Central memory CD4-positive, alpha-beta T cell (primary cell): ENCODE measurements at regions not wholly inside any gene's neighbourhood (a gene's known extent, or its start where the extent isn't known, plus 50 kb on each side); places are given as distances from the start of the nearest gene placed in this dataset.
"Not testable (repeated sequence)": the region's sequence is repeated elsewhere in the genome, so short reads cannot be mapped to it uniquely, and the experiment has no call there.

Source experiments
- DNase-seq: peaks from one replicate; pipeline ENCODE4 v3.0.0; 2022

DNA sequence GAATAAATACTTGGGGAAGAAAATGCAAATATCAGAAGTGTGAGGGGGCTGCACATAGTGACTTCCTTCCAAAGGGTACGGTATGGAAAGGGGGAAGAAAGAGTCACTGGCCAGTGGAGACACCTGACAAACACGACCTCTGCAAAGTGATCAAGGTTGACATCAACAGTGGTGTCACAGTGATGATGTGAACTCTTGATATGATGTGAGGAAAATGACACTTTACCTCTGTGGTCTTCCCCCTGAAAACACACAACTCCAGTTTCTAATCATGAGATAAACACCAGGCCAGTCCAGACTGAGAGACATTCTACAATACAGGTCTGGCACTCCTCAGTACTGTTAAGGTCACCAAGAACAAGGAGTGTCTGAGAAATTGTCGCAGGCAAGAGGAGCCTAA, 169.7 kb downstream of the BUB3 start:
- no peak for DNase-seq

DNA sequence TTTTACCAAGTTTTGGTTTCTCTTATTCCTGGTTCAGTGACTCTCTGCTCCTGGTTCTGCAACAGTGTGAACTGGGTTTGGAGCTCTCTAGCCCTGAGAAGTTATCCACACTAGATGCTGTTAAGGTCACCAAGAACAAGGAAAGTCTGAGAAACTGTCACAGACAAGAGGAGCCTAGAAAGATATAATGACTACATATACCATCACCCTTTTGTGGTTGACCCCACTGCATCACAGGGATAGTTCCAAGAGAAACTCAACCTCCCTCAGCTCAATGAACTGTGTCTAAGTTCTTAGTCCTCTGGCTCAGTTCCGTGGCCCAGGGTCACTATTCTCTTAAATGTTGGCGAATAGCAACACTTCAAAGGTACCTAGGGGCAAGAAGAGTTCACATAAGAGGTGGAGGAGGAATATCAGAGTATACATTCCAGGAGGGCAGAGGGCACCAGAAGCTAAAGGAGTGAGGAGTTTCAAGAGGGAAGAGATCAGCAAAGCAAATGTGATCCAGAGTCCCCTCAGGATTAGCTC, 171.5 kb downstream of the BUB3 start:
- DNase-seq, result no peak

DNA sequence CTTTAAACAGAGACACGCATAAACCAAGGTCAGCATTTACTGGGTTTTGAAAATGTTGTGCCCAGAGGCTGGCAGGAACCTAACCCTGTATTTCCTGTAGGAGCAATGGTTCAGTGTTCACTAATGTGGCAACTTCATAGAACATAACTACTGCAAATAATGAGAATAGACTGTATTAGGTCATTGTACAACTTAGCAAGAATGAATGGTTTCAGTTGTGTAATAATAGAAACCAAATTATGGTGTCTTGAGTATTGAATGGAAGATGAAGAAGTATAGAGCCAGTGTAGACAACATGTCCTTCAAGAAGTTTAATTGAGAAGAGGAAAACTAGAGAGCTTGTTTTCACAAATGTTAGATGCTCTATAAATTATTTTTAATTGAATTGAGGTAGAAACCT, 172.5 kb downstream of the BUB3 start:
- no peak for DNase-seq

DNA sequence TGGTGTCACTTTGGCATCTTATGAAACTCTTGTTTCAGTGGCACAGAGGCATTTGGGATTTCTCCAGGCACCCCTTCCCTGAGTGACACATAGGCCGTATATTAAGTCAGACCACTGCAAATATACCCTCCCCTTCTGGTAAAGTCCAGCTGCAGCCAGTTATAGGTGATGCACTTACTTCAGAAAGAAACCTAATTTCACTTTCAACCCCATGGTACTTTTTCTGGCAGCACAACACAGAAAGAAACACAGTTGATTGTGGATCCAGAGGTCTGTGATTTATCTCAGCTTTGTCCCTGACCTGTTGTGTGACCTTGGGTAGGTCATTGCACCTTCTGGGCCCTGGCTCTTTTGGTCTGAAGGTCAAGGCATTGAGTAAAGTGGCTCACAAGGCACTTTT, 173.2 kb downstream of the BUB3 start:
- no peak for DNase-seq

DNA sequence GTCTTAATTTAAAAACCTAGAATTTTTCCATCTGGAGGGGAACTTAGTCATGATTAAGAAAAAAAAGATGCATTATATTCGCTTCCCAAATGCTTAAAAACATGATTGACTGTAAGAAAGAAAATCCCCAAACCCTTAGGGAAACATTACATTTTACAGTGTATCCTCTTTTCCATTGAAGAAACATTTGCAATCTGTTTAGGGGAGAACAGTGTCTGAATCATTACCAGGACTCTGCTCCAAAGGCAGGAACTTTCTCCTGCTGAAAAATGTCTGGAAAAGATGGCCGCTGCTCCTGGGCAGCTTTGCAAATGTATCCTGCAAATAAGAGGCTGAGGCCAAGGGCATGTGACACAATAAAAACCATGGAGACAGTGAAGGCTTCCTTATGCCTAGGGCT, 173.7 kb downstream of the BUB3 start:
- no peak for DNase-seq

DNA sequence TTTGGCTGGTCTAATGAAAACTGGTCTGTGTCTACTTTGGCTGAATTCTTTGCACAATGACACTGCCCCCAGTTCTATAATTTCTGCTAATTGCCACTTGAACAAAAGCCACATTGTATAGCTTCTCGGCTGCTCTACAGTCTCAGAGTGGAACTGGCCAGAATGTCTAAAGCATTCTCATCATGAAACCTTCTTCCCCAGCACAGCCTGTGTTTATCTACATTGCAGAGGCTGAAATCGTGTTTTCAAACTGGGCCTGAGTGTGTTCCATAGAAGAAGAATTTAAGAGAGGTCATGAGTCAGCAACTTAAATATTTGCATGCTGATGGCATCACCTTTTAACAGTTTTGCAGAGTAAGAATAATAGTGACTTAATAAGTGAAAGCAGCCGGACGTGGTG, 177.2 kb downstream of the BUB3 start:
- no peak for DNase-seq

DNA sequence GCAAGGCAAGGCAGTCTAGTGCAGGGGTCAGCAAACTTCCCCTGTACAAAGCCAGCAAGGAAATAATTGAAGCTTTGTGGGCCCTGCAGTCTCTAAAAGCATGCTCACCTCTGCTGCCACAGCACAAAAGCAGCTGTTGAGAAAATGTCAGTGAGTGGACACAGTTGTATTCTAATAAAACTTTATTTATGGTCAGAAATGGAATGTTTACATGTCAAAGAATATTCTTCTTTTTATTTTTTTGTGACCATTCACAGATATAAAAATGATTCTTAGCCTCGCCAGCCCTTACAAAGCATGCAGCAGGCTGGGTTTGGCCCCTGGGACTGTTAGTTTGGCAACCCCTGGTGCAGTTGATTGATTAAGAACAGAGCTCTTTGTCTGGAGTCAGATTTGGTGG, 192.4 kb downstream of the BUB3 start:
- DNase-seq, result no peak

DNA sequence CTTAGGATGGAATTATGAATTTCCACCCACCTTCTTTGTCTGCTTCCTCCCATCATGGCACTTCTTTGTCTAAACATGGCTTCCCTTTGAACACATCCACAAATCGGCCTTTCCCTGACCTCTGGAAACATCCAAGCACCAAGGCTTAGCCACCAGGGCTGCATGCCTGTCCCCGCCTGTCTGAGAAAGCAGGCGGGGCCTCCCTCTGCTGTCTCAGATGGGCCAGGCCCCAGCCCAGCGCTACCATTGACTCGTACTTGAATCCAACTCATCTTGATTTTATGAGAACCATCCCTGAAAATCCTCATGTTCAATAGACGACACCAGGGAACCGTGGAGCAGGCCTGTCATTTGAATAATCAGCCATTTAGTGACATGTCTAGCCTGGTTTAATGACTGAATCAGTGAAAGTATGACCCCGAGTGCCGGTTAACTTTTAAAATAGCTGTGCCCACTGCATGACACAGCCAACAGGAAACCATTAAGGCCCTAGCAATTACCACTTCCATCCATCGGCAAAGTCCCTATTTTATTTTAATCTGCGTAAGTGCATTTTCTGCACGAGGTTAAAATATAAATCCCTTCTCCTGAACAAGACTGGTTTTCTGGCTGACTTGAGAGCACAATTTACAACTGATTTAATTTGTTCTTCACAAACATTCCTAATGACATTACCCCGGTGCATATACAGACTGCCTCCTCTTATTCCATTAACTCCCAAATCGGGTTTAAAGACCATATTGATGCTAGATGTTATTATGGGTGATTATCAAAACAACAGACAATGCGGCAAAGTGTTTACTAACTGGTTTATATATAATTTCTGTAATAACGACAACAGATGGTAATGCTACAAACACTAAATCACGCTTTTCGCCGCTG, 194.7 kb downstream of the BUB3 start:
- no peak for DNase-seq

DNA sequence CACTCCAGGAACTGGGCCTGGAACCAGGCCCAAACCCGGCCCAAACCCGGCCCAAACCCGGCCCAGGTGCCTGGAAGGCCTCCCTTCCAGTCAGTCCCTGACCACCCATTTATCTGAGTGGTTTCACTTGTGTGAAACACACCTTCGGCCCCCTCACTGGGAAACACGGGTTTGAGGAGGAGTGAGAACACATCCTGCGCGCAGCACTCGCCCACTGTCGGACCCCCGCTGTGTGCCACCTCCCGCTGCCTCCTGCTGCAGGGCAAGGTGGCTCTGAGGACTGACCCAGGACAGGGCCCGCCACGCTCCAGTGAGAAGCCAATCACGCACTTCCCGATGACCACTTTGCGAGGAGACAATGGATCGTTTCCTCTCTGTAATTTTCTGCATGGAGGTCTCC, 197.5 kb downstream of the BUB3 start:
- no peak for DNase-seq

DNA sequence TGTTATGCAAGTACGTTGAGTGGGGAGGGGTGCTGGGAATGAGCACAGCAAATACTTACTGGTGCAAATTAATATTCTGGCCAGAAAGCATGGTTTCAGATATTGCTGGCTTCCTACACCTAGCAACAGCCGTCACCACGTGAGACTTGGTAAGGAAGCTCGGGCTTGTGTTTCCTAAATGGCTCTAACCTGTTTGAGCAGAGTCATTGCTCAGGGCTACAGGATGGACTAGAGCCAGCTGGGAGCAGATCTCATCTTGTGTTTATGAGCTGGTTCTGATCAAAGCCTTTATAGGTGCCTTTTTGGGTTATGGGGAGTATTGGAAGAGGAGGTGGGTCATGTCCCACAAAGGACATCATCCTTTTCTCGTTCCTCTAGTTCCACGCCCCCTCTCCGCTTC, 200.3 kb downstream of the BUB3 start:
- no peak for DNase-seq

DNA sequence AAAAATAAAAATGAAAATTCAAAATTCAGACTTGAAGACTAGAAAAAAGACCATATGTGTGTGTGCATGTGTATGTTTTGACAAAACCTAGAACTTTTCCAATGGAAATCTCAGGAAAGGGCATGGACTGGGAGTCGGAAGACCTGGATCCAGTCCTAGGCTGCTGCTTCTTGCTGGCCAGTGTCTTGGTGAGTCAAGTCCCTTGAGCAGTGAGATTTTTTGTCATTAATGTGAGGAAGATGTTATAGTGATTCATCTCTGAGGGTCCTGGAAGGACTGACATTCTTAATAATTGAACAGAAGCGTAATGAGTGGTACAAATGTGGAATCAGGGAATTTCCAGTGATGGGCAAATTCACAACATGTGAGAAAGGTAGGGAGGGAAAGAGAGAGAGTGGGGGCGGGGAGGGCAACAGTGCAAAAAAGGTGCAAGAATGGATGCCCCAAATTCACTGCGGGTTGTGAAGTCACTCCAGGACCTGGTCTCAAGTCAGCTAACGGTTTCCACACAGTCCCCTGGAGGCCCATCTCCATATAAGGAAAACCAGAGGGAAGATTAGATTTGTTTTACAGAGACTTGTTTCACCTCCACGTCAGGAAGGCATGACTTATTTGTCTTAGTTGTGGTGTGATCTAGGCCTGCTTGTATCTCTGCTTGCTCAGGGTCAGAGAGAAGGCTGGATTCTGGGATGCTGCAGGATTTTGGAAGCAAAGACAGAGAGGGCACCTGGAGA, 201.7 kb downstream of the BUB3 start:
- DNase-seq, result no peak

DNA sequence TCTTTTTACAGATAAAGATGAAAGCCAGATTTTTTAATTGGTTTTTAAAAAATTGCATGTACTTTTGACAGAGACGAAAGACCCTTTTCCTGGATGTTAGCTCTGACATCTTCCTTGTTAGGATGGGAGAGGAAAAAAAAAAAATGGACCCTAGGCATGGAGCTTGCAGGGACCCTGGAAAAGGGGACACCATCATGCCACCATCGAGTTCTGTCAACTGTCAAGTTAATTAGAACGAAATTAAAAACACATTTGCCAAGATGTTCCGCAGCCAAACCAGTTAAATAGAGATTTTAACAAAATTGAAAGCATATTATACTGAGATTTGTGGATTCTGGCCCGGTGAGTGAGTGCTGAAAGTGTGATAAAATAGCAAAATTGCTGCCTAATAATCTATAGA, 202.6 kb downstream of the BUB3 start:
- DNase-seq, result no peak

DNA sequence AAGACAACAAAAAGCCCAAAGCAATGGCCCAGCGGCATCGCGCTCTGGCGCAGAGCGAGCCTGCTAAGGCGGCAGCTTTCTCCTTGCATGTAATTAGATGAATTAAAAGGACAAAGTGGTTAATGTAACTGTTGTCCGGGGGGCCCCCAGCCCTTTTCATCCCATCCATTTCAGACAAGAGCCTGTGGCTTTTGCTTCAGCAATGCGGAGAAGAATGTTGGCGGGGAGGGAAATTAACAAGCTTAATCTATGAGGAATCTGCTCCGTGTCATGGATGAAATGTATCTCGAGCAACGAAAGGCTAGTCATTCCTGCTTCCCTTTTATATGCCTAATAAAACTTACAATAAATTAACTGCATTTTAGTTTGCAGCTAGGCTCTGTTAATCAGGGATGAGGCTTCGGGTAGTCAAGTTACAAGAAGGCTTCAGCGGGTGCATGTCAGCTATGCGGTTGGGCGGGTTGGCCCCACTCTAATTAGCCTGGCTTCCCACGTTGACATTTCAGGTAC, 203.3 kb downstream of the BUB3 start:
- no peak for DNase-seq

DNA sequence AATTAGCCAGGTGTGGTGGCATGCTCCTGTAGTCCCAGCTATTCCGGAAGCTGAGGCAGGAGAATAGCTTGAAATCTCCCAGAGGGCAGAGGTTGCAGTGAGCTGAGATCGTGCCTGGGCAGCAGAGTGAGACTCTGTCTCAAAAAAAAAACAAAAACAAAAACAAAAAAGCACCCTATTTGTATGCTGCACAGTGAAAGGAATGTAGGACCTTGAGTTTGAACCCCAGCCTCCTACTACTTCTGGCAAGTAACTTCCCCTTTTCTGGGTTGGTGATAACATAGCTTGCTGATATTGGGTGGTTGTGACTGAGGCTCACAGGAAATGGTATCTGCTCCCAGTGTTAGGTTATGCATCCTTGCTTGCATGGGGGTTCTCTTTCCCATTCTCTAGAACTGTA, 205.3 kb downstream of the BUB3 start:
- no peak for DNase-seq

DNA sequence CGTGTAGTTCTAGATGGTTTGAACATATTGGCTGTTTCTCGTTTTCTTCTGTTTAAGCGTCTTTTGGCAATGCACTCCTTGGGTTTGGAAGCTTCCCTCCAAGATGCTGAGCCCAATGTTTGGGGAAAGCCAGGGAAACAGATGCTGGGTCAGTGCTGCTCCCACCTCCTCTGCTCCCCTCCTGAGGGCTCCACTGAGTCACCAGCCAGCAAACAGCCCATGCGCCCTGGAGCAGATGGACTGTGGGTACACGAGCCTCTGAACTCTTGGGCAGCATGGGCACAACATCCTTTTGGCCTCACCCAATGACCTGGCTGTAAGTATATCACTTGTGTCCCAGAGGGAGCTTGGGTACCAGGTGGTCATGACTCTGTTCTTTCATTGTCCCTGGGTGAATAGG, 207.6 kb downstream of the BUB3 start:
- no peak for DNase-seq

DNA sequence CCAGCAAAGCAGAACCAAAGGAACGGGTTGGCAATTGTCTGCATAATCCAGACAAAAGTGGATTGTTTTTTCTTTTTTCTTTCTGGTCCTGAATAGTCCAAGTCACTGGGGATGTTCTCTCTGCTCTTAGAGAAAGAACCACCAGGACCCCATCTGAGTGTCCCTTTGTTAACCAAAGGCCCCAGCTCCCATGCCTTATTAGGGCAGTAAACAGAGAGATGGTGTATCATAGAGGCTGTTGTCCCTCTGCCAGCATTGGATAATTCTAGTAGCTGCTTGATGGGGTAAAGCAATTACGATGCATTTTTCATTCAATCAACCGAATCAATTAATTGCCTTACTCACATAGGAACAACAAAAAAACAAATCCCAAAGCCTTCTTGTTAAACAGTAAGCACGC, 213.0 kb downstream of the BUB3 start:
- no peak for DNase-seq

DNA sequence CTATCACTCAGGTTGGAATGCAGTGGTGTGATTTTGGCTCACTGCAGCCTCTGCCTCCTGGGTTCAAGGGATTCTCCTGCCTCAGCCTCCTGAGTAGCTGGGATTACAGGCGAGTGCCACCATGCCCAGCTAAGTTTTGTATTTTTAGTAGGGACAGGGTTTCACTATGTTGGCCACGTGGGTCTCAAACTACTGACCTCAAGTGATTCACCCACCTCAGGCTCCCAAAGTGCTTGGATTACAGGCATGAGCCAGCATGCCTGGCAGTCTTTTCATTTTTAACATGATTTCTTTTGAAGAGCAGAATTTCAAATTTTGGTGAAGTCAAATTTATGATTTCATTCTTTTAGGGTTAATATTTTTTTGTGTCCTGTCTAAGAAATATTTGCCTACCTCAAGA, 217.4 kb downstream of the BUB3 start:
- not testable (repeated sequence) for DNase-seq

DNA sequence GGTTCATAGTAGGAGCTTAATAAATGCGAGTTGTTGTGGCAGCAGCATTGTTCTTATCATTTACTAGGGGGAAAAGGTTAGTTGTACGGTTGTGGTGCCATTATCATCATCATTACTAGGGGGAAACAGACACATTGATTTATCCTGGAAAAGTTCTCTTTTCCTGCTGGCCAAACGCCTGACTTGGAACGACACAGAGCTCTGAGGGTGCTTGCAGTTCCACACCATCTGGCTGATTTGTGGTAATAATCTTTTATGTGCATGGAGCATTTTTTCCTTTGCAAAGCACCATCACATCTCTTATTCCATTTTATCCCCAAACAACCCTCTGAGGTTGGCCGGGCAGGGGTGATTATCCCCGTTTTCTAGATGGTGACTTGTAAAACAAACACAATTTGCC, 219.4 kb downstream of the BUB3 start:
- DNase-seq, result no peak

DNA sequence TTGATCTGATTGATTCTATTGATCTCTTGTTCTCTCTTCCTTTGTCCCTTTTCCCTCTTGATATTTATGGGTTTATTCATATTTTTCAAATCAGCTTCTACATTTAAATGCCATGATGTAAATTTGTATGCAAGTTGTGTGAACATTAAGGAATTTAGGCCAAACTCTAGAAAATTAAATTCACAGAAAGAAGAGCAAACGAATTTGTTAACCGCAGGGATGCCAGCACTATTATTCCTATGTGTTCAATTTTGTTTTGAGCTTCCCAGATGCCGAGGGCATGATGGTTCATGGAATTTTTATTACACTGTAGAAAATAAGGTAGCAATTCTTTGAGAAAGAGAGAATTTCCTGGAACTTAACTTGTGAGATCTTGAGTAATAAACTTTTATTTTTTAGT, 220.9 kb downstream of the BUB3 start:
- no peak for DNase-seq

DNA sequence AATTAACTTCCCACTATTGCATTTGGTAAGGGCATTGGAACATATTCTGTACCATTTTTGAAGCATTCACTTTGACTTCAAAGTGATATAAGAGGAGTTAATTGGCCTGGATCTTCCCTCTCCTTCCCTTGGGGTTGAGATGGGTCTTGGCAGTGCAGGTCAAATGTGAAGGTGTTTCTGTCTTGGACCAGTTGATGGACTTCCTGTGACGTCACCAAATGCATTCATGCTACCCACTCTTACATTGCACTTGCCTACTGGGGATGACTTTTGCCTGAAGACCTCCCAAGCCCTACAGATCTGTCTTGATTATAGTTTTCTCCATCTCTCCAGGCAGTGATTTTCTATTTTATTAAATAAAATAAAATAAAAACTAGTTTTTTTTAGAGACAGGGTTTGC, 221.5 kb downstream of the BUB3 start:
- no peak for DNase-seq

DNA sequence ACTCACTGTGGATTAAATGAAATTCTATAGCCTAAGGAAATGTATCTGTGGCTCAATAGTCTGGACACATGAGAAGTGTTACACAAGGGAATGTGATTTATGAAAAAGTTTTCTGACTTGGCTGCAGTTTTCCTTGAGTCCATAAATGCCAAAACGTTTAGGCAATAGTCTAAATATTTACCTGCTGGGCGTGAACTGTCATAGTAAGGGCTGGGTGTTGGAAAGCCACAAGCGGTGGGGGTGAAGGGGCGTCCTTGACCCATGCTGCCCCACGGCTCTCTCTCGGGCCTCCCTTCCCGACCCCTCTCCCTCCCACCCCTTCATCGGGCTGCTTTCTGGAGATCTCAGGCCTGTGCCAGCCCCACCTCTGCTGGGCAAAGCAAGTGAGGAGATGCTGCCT, 223.7 kb downstream of the BUB3 start:
- no peak for DNase-seq

DNA sequence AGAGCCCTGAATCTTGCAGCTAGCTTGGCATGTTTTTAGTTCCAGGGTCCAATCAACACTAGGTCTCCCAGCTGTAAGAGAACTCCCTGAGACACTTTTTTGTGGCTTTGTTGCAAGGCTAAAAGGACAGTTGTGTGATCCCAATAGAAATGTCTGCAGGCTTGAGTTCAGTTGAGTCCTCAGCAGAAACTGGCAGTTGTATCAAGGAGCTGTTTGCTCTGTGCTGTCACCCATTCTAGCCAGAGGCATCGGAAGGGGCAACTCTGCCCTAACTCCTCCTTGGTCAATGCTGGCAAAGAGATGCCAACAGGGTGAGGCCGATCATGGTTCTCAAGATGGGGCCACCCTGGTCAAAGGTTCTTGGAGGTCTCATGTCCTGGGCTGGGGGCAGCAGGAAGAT, 224.1 kb downstream of the BUB3 start:
- no peak for DNase-seq

DNA sequence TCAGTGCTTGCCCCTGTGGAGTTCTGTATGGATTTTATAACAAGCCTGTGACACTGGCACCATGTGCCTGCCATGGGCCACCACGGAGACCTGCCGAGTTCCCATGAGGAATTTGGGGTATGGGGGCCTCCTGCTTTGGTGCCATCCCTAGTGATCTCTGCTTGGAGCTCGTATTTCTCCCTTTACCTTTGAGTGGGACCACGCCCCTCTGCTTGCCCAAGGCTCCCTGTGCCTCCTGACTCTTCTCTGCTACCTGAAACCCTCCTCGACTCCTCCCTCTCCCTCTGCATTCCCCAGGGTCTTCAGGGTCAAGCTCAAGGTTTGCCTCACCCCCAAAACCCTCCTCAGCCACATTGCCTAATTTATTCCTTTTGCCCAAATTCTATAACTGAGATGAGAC, 225.0 kb downstream of the BUB3 start:
- no peak for DNase-seq

DNA sequence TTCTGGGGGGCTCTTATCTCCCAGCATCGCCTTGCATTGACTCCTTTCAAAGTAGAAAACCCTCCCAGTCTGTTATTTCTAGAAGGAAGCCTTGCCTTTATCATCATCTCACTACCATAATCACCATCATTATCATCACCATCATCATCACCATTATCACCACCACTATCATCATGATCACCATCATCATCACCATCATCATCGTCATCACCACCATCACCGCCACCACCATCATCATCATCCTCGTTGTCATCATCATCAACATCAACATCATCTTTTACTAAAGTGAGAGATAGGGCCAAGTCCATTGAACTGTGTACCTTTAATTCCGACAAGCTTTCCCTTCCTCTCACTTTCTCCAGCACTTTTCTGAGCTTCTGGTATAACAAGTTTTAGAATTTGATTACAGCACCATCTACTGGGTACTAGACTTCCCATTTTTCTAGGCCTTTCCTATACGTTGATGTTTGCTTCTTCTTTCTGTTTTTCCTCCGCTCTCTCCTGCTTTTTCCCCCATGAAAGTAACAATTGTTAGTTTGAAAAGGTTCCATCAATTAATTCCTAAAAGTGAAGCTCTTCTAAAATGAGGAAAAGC, 226.4 kb downstream of the BUB3 start:
- DNase-seq, result no peak
